ENCODE measurements at regions not wholly inside any gene's neighbourhood (a gene's known extent, or its start where the extent isn't known, plus 50 kb on each side); places are given as distances from the start of the nearest gene placed in this dataset.

GRCh38 chr21:33977721-33978369 is 62.2 kb upstream of the ATP5PO start:
- TF ChIP-seq POLR2A (IDR thresholded peaks at IDR 0.05) (no peak), CTCF (IDR thresholded peaks at IDR 0.05) (no peak)

GRCh38 chr21:33977017-33977720 is 61.6 kb upstream of the ATP5PO start:
- no peaks in the 10 kb centered on the region for H3K9me3 ChIP-seq
- intact Hi-C loops (cut with DNase I): loop anchor here in 2 of 10 donors (5.0 kb wide), 1 partner anchor 95 kb away; the partner anchor contains the start of genes MRPS6 (in 2 of the 2) and SLC5A3 (in 2 of the 2)
- peak in 1 of 4 donors; percentile 29 for ATAC-seq
- TF ChIP-seq POLR2A (IDR thresholded peaks at IDR 0.05) (no peak), CTCF (IDR thresholded peaks at IDR 0.05) (no peak)
- no peak for DNase-seq
- H3K4me1 ChIP-seq: peaks cover 0 to 53% (median 16%) of the 10 kb centered on the region in 12 donors
- H3K4me3 ChIP-seq: peak overlapping the region in 4 of 12 donors; percentile 13 to 35 (median 22)
- no peaks in the 10 kb centered on the region for H3K27me3 ChIP-seq
- WGBS, 4 donors: 66 to 79% (median 72%) methylated on average over 6 of the region's 6 CpGs
- H3K27ac ChIP-seq: peak overlapping the region in 9 of 12 donors; percentile 50 to 91 (median 79)
- no peaks in the 10 kb centered on the region for H3K36me3 ChIP-seq

More at GRCh38 chr21:33977721-33978369, 62.2 kb upstream of the ATP5PO start:
- intact Hi-C loops (cut with DNase I): loop anchor here in 2 of 10 donors (5.0 kb wide), 1 partner anchor 94 kb away; the partner anchor contains the start of genes MRPS6 (in 2 of the 2) and SLC5A3 (in 2 of the 2)
- Histone ChIP-seq H3K4me1 (peaks cover 0 to 53% (median 16%) of the 10 kb centered on the region in 12 donors), H3K27me3 (no peaks in the 10 kb centered on the region), H3K27ac (peak overlapping the region in 3 of 12 donors; percentile 73 to 91 (median 84)), H3K9me3 (no peaks in the 10 kb centered on the region), H3K4me3 (no peak overlapping the region), H3K36me3 (no peaks in the 10 kb centered on the region)
- WGBS, 4 donors: 72 to 78% (median 74%) methylated on average over 12 of the region's 12 CpGs
- no peak for DNase-seq
- ATAC-seq: no peak

GRCh38 chr21:33976082-33977016 is 60.7 kb upstream of the ATP5PO start:
- Histone ChIP-seq H3K27me3 (no peaks in the 10 kb centered on the region), H3K36me3 (no peaks in the 10 kb centered on the region), H3K4me1 (peaks cover 0 to 48% (median 16%) of the 10 kb centered on the region in 12 donors), H3K9me3 (no peaks in the 10 kb centered on the region), H3K4me3 (peak overlapping the region in 7 of 12 donors; percentile 13 to 35 (median 26)), H3K27ac (peak overlapping the region; percentile 48 to 91 (median 74))
- whole genome bisulfite sequencing, 4 donors: 19 to 32% (median 24%) methylated on average over 14 of the region's 14 CpGs
- ATAC-seq (peak; percentile 48 to 90 (median 84)), DNase-seq (peak in 4 of 5 donors; percentile 26 to 67 (median 53))
- TF ChIP-seq CTCF (IDR thresholded peaks at IDR 0.05): no peak
- TF ChIP-seq POLR2A (IDR thresholded peaks at IDR 0.05): no peak
- intact Hi-C loops (cut with DNase I): loop anchor here in 2 of 10 donors (5.0 kb wide), 1 partner anchor 96 kb away; the partner anchor contains the start of genes MRPS6 (in 2 of the 2) and SLC5A3 (in 2 of the 2)
